H9 (cell line): ENCODE measurements at regions not wholly inside any gene's neighbourhood (a gene's known extent, or its start where the extent isn't known, plus 50 kb on each side); places are given as distances from the start of the nearest gene placed in this dataset.

Experiments
- DNase-seq: peaks from one replicate; pipeline ENCODE4 v3.0.0-alpha.2; 2017
- H2AFZ ChIP-seq: one replicate; pipeline ENCODE4 v1.6.1; 2013; ENCODE audit warnings: mild to moderate bottlenecking, low read length, control low read depth, moderate library complexity
- H2AK5ac ChIP-seq: 2 replicates; pipeline ENCODE4 v1.6.1; 2013; ENCODE audit warnings: low read length, control low read depth, mixed read lengths; ENCODE audit not compliant: insufficient read length
- H2BK120ac ChIP-seq: one replicate; pipeline ENCODE4 v1.6.1; 2013; ENCODE audit warnings: low read depth, mild to moderate bottlenecking, low read length, control low read depth, inconsistent platforms; ENCODE audit not compliant: poor library complexity, severe bottlenecking
- H2BK12ac ChIP-seq: 2 replicates; pipeline ENCODE4 v1.6.1; 2013; ENCODE audit warnings: low read length, control low read depth, mixed read lengths, low read depth; ENCODE audit not compliant: insufficient read length
- H2BK15ac ChIP-seq: 2 replicates; pipeline ENCODE4 v1.6.1; 2013; ENCODE audit warnings: low read depth, low read length, control low read depth
- H2BK20ac ChIP-seq: one replicate; pipeline ENCODE4 v1.6.1; 2013; ENCODE audit warnings: low read depth, mild to moderate bottlenecking, low read length, control low read depth, inconsistent platforms; ENCODE audit not compliant: poor library complexity, severe bottlenecking
- H2BK5ac ChIP-seq: 2 replicates; pipeline ENCODE4 v1.6.1; 2013; ENCODE audit warnings: low read length, control low read depth, mixed read lengths; ENCODE audit not compliant: insufficient read length
- H3K14ac ChIP-seq: 2 replicates; pipeline ENCODE4 v1.6.1; 2013; ENCODE audit warnings: low read length, control low read depth; ENCODE audit not compliant: insufficient read depth
- H3K18ac ChIP-seq: 2 replicates; pipeline ENCODE4 v1.6.1; 2013; ENCODE audit warnings: low read depth, mild to moderate bottlenecking, mixed read lengths, low read length, control low read depth; ENCODE audit not compliant: insufficient read length
- H3K23ac ChIP-seq: 2 replicates; pipeline ENCODE4 v1.6.1; 2013; ENCODE audit warnings: low read length, control low read depth, mixed read lengths, low read depth; ENCODE audit not compliant: insufficient read length
- H3K23me2 ChIP-seq: 2 replicates; pipeline ENCODE4 v1.6.1; 2013; ENCODE audit warnings: low read depth, mild to moderate bottlenecking, mixed read lengths, low read length, control low read depth; ENCODE audit not compliant: insufficient read length, poor library complexity, severe bottlenecking
- H3K27ac ChIP-seq: 2 replicates; pipeline ENCODE4 v1.5.1; 2013; ENCODE audit warnings: low read length, control low read depth, mixed read lengths, low read depth; ENCODE audit not compliant: insufficient read length
- H3K27me3 ChIP-seq: 2 replicates; pipeline ENCODE4 v1.6.1; 2013; ENCODE audit warnings: low read length, control low read depth, inconsistent platforms; ENCODE audit not compliant: insufficient read depth
- H3K4ac ChIP-seq: 2 replicates; pipeline ENCODE4 v1.6.1; 2013; ENCODE audit warnings: low read depth, mild to moderate bottlenecking, control low read depth, inconsistent platforms, low read length, moderate library complexity
- H3K4me1 ChIP-seq: 2 replicates; pipeline ENCODE4 v1.6.1; 2013; ENCODE audit warnings: low read length, control low read depth, inconsistent platforms; ENCODE audit not compliant: insufficient read depth
- H3K4me2 ChIP-seq: 2 replicates; pipeline ENCODE4 v1.6.1; 2013; ENCODE audit warnings: low read length, control low read depth, mixed read lengths; ENCODE audit not compliant: insufficient read length, insufficient read depth
- H3K56ac ChIP-seq: 2 replicates; pipeline ENCODE4 v1.6.1; 2013; ENCODE audit warnings: low read depth, mild to moderate bottlenecking, mixed read lengths, low read length, control low read depth; ENCODE audit not compliant: insufficient read length
- H3K79me1 ChIP-seq: 2 replicates; pipeline ENCODE4 v1.6.1; 2013; ENCODE audit warnings: low read depth, mild to moderate bottlenecking, moderate library complexity, low read length, control low read depth, inconsistent platforms; ENCODE audit not compliant: insufficient read depth, poor library complexity, severe bottlenecking
- H3K79me2 ChIP-seq: 2 replicates; pipeline ENCODE4 v1.6.1; 2013; ENCODE audit warnings: low read length, control low read depth, inconsistent platforms; ENCODE audit not compliant: insufficient read depth
- H3K9ac ChIP-seq: 2 replicates; pipeline ENCODE4 v1.6.1; 2013; ENCODE audit warnings: low read length, control low read depth, mixed read lengths; ENCODE audit not compliant: insufficient read length; ENCODE audit errors: extremely low read depth
- H3K9me3 ChIP-seq: one replicate; pipeline ENCODE4 v1.6.1; 2013; ENCODE audit warnings: low read depth, low read length, inconsistent platforms; ENCODE audit not compliant: control insufficient read depth
- H3T11ph ChIP-seq: one replicate; pipeline ENCODE4 v1.6.1; 2013; ENCODE audit warnings: mild to moderate bottlenecking, low read length, control low read depth, inconsistent platforms
- H4K20me1 ChIP-seq: one replicate; pipeline ENCODE4 v1.6.1; 2013; ENCODE audit not compliant: control insufficient read depth, insufficient read length, insufficient read depth
- H4K5ac ChIP-seq: 2 replicates; pipeline ENCODE4 v1.6.1; 2013; ENCODE audit warnings: low read depth, mild to moderate bottlenecking, mixed read lengths, low read length, control low read depth; ENCODE audit not compliant: insufficient read length
- H4K8ac ChIP-seq: replicated peaks from 2 replicates; pipeline ENCODE4 v1.6.1; 2013; ENCODE audit warnings: low read length, control low read depth, mixed read lengths, low read depth; ENCODE audit not compliant: insufficient read length
- H4K91ac ChIP-seq: 2 replicates; pipeline ENCODE4 v1.6.1; 2013; ENCODE audit warnings: low read depth, mild to moderate bottlenecking, moderate library complexity, mixed read lengths, low read length, control low read depth; ENCODE audit not compliant: insufficient read length
- H3K27ac Mint-ChIP-seq, 3 experiments: 2 replicates in 2 of 3; 3 replicates in 1 of 3; pipeline ENCODE4 v1.8.0; 2020 to 2021; ENCODE audit warnings: mixed read lengths in 3 of 3, mild to moderate bottlenecking in 1 of 3, moderate library complexity in 1 of 3
- H3K27me3 Mint-ChIP-seq: 2 replicates; pipeline ENCODE4 v1.8.0; 2021; ENCODE audit warnings: low read depth, mild to moderate bottlenecking, moderate library complexity, mixed read lengths
- H3K36me3 Mint-ChIP-seq, 3 experiments: 2 replicates in 2 of 3; 3 replicates in 1 of 3; pipeline ENCODE4 v1.8.0; 2020 to 2021; ENCODE audit warnings: low read depth in 3 of 3, mixed read lengths in 3 of 3; ENCODE audit not compliant: insufficient read depth in 1 of 3
- H3K4me1 Mint-ChIP-seq, 2 experiments: 2 replicates each; pipeline ENCODE4 v1.8.0; 2020; ENCODE audit warnings: mixed read lengths in 2 of 2
- H3K4me3 Mint-ChIP-seq, 2 experiments: 2 replicates in 1 of 2; 3 replicates in 1 of 2; pipeline ENCODE4 v1.8.0; 2020 to 2021; ENCODE audit warnings: mild to moderate bottlenecking in 2 of 2, mixed read lengths in 2 of 2, moderate library complexity in 1 of 2
- H3K9me3 Mint-ChIP-seq, 2 experiments: 2 replicates in 1 of 2; 3 replicates in 1 of 2; pipeline ENCODE4 v1.8.0; 2020; ENCODE audit warnings: mild to moderate bottlenecking in 2 of 2, mixed read lengths in 2 of 2, moderate library complexity in 1 of 2
- WGBS: extraction: QIAGEN DNeasy Blood & Tissue Kit; methylation state at CpG from one replicate; pipeline ENCODE4 v1.1.7; 2013; ENCODE audit warnings: missing lambda C conversion rate, low lambda C conversion rate, mixed read lengths; ENCODE audit not compliant: insufficient read length; ENCODE audit errors: extremely low coverage; 5-methylcytosine and 5-hydroxymethylcytosine counted together
- TF ChIP-seq, protein P1 (sequence below): fragments of 200-600 bp; sonication (generic); conservative IDR thresholded peaks from 3 replicates; pipeline ENCODE4 v1.8.0; 2021; ENCODE audit warnings: antibody characterized with exemption, mild to moderate bottlenecking

- no peak overlapping the region for H3K27ac Mint-ChIP-seq
- H2BK20ac ChIP-seq = no peak overlapping the region
These were observed 577.4 kb downstream of the LMO4 start for GRCh38 chr1:87906078-87906477.

More at GRCh38 chr1:87906078-87906477, 577.4 kb downstream of the LMO4 start:
- Histone ChIP-seq H3K79me1 (no peaks in the 10 kb centered on the region), H3K18ac (no peak overlapping the region), H3K56ac (no peak overlapping the region), H4K8ac (no peak overlapping the region), H3K9me3 (no peaks in the 10 kb centered on the region), H3K14ac (no peak overlapping the region), H3K27ac (no peak overlapping the region), H3K4ac (no peak overlapping the region), H4K20me1 (no peaks in the 10 kb centered on the region), H2BK5ac (no peak overlapping the region), H4K5ac (no peak overlapping the region), H3K27me3 (no peaks in the 10 kb centered on the region), H3K79me2 (no peaks in the 10 kb centered on the region), H3T11ph (no peak overlapping the region), H3K9ac (no peak overlapping the region), H2AK5ac (no peak overlapping the region), H3K4me2 (no peak overlapping the region), H3K23me2 (no peaks in the 10 kb centered on the region), H3K23ac (no peak overlapping the region), H3K4me1 (peaks cover 3% of the 10 kb centered on the region; the same call in 1 of the 2 replicates), H2AFZ (no peak overlapping the region), H2BK12ac (no peak overlapping the region), H2BK120ac (no peak overlapping the region), H4K91ac (no peak overlapping the region), H2BK15ac (no peak overlapping the region)
- H3K4me3 Mint-ChIP-seq = no peak overlapping the region
- no peaks in the 10 kb centered on the region for H3K36me3 Mint-ChIP-seq
- peaks cover 10% of the 10 kb centered on the region in 2 experiments for H3K4me1 Mint-ChIP-seq
- no peaks in the 10 kb centered on the region for H3K9me3 Mint-ChIP-seq
- DNase-seq = no peak
- no peaks in the 10 kb centered on the region for H3K27me3 Mint-ChIP-seq
- TF ChIP-seq, protein P1, sequence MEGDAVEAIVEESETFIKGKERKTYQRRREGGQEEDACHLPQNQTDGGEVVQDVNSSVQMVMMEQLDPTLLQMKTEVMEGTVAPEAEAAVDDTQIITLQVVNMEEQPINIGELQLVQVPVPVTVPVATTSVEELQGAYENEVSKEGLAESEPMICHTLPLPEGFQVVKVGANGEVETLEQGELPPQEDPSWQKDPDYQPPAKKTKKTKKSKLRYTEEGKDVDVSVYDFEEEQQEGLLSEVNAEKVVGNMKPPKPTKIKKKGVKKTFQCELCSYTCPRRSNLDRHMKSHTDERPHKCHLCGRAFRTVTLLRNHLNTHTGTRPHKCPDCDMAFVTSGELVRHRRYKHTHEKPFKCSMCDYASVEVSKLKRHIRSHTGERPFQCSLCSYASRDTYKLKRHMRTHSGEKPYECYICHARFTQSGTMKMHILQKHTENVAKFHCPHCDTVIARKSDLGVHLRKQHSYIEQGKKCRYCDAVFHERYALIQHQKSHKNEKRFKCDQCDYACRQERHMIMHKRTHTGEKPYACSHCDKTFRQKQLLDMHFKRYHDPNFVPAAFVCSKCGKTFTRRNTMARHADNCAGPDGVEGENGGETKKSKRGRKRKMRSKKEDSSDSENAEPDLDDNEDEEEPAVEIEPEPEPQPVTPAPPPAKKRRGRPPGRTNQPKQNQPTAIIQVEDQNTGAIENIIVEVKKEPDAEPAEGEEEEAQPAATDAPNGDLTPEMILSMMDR = no peak
- WGBS = no CpG with 5 or more reads among the region's 3 CpGs
